ENCODE measurements at regions not wholly inside any gene's neighbourhood (a gene's known extent, or its start where the extent isn't known, plus 50 kb on each side); places are given as distances from the start of the nearest gene placed in this dataset.

- Histone ChIP-seq H3K4ac (ENCODE audit: low read depth in 1 of 2, low read length in 2 of 2) (no peak overlapping the region), H2AK5ac (ENCODE audit: low read length, severe bottlenecking) (no peak overlapping the region), H3K27me3 (ENCODE audit: control insufficient read depth in 1 of 2, insufficient read depth in 1 of 2, low read length in 2 of 2) (no peaks in the 10 kb centered on the region), H3K27ac (ENCODE audit: low read length, poor library complexity, severe bottlenecking) (no peak overlapping the region), H2BK12ac (ENCODE audit: low read length in 2 of 2) (no peak overlapping the region), H3K9me3 (ENCODE audit: control insufficient read depth, low read length) (no peaks in the 10 kb centered on the region), H3K79me1 (replicated peaks; ENCODE audit: low read length, poor library complexity, severe bottlenecking) (no peaks in the 10 kb centered on the region), H4K8ac (ENCODE audit: low read length) (no peak overlapping the region), H3K14ac (ENCODE audit: low read length in 2 of 2) (no peak overlapping the region), H3K36me3 (ENCODE audit: control insufficient read depth in 1 of 2, insufficient read depth in 2 of 2, low read depth in 1 of 2, low read length in 2 of 2) (no peaks in the 10 kb centered on the region), H3K23ac (ENCODE audit: low read length in 2 of 2) (no peak overlapping the region), H2BK15ac (ENCODE audit: low read depth, poor library complexity, severe bottlenecking) (no peak overlapping the region), H3K9ac (ENCODE audit: low read length) (no peak overlapping the region), H3K18ac (ENCODE audit: low read depth in 1 of 2, low read length in 2 of 2) (no peak overlapping the region), H3K4me2 (ENCODE audit: low read length, poor library complexity, severe bottlenecking) (no peak overlapping the region), H4K91ac (ENCODE audit: low read length) (no peak overlapping the region), H2BK120ac (ENCODE audit: low read depth, low read length) (no peak overlapping the region), H2BK5ac (ENCODE audit: low read depth, low read length, poor library complexity, severe bottlenecking) (no peak overlapping the region), H3K4me3 (ENCODE audit: insufficient read depth in 1 of 2, low read depth in 1 of 2, low read length in 2 of 2) (no peak overlapping the region), H2AFZ (ENCODE audit: low read depth, low read length) (no peak overlapping the region), H3K4me1 (ENCODE audit: control insufficient read depth, insufficient read depth, low read depth, low read length) (no peaks in the 10 kb centered on the region)
- DNase-seq, result peak; percentile 39
- WGBS, result 0% methylated on average over 2 of the region's 2 CpGs
Observed at GRCh38 chr18:40109252-40110049, 1845.6 kb upstream of the PIK3C3 start.

- no peaks in the 10 kb centered on the region for H3K9me3 ChIP-seq (ENCODE audit: control insufficient read depth, low read length)
- no peak overlapping the region for H2BK15ac ChIP-seq (ENCODE audit: low read depth, poor library complexity, severe bottlenecking)
- no peak overlapping the region for H3K18ac ChIP-seq (ENCODE audit: low read depth in 1 of 2, low read length in 2 of 2)
- H3K27ac ChIP-seq (ENCODE audit: low read length, poor library complexity, severe bottlenecking), result no peak overlapping the region
- no peaks in the 10 kb centered on the region for H3K36me3 ChIP-seq (ENCODE audit: control insufficient read depth in 1 of 2, insufficient read depth in 2 of 2, low read depth in 1 of 2, low read length in 2 of 2)
- peak; percentile 6 for DNase-seq
- H3K4me3 ChIP-seq (ENCODE audit: insufficient read depth in 1 of 2, low read depth in 1 of 2, low read length in 2 of 2), result no peak overlapping the region
- no peak overlapping the region for H2AFZ ChIP-seq (ENCODE audit: low read depth, low read length)
- 0% methylated on average over 2 of the region's 5 CpGs for WGBS
- H3K23ac ChIP-seq (ENCODE audit: low read length in 2 of 2), result no peak overlapping the region
- no peak overlapping the region for H2BK12ac ChIP-seq (ENCODE audit: low read length in 2 of 2)
- H3K4ac ChIP-seq (ENCODE audit: low read depth in 1 of 2, low read length in 2 of 2), result no peak overlapping the region
- H3K14ac ChIP-seq (ENCODE audit: low read length in 2 of 2), result no peak overlapping the region
- no peak overlapping the region for H2BK5ac ChIP-seq (ENCODE audit: low read depth, low read length, poor library complexity, severe bottlenecking)
- no peak overlapping the region for H2AK5ac ChIP-seq (ENCODE audit: low read length, severe bottlenecking)
- no peak overlapping the region for H2BK120ac ChIP-seq (ENCODE audit: low read depth, low read length)
- no peaks in the 10 kb centered on the region for H3K4me1 ChIP-seq (ENCODE audit: control insufficient read depth, insufficient read depth, low read depth, low read length)
- no peak overlapping the region for H4K91ac ChIP-seq (ENCODE audit: low read length)
- no peaks in the 10 kb centered on the region for H3K79me1 ChIP-seq (replicated peaks; ENCODE audit: low read length, poor library complexity, severe bottlenecking)
- no peak overlapping the region for H3K4me2 ChIP-seq (ENCODE audit: low read length, poor library complexity, severe bottlenecking)
- H3K9ac ChIP-seq (ENCODE audit: low read length), result no peak overlapping the region
- H4K8ac ChIP-seq (ENCODE audit: low read length), result no peak overlapping the region
- no peaks in the 10 kb centered on the region for H3K27me3 ChIP-seq (ENCODE audit: control insufficient read depth in 1 of 2, insufficient read depth in 1 of 2, low read length in 2 of 2)
Observed at GRCh38 chr18:40108596-40108995, 1846.4 kb upstream of the PIK3C3 start.

GRCh38 chr18:40102903-40103302, 1852.1 kb upstream of the PIK3C3 start:
- Histone ChIP-seq H3K18ac (ENCODE audit: low read depth in 1 of 2, low read length in 2 of 2) (no peak overlapping the region), H3K4ac (ENCODE audit: low read depth in 1 of 2, low read length in 2 of 2) (no peak overlapping the region), H3K23ac (ENCODE audit: low read length in 2 of 2) (no peak overlapping the region), H4K91ac (ENCODE audit: low read length) (no peak overlapping the region), H4K8ac (ENCODE audit: low read length) (no peak overlapping the region), H2BK12ac (ENCODE audit: low read length in 2 of 2) (no peak overlapping the region), H3K36me3 (ENCODE audit: control insufficient read depth in 1 of 2, insufficient read depth in 2 of 2, low read depth in 1 of 2, low read length in 2 of 2) (no peaks in the 10 kb centered on the region), H3K4me3 (ENCODE audit: insufficient read depth in 1 of 2, low read depth in 1 of 2, low read length in 2 of 2) (no peak overlapping the region), H3K79me1 (replicated peaks; ENCODE audit: low read length, poor library complexity, severe bottlenecking) (no peaks in the 10 kb centered on the region), H3K27me3 (ENCODE audit: control insufficient read depth in 1 of 2, insufficient read depth in 1 of 2, low read length in 2 of 2) (no peaks in the 10 kb centered on the region), H2AK5ac (ENCODE audit: low read length, severe bottlenecking) (no peak overlapping the region), H2BK5ac (ENCODE audit: low read depth, low read length, poor library complexity, severe bottlenecking) (no peak overlapping the region), H3K9ac (ENCODE audit: low read length) (no peak overlapping the region), H3K4me2 (ENCODE audit: low read length, poor library complexity, severe bottlenecking) (no peak overlapping the region), H3K4me1 (ENCODE audit: control insufficient read depth, insufficient read depth, low read depth, low read length) (no peaks in the 10 kb centered on the region), H3K9me3 (ENCODE audit: control insufficient read depth, low read length) (no peaks in the 10 kb centered on the region), H3K14ac (ENCODE audit: low read length in 2 of 2) (no peak overlapping the region), H2BK15ac (ENCODE audit: low read depth, poor library complexity, severe bottlenecking) (no peak overlapping the region), H2BK120ac (ENCODE audit: low read depth, low read length) (no peak overlapping the region), H3K27ac (ENCODE audit: low read length, poor library complexity, severe bottlenecking) (no peak overlapping the region), H2AFZ (ENCODE audit: low read depth, low read length) (no peak overlapping the region)
- no peak for DNase-seq

GRCh38 chr18:40099641-40100040, 1855.4 kb upstream of the PIK3C3 start:
- no peak overlapping the region for H2AK5ac ChIP-seq (ENCODE audit: low read length, severe bottlenecking)
- no peak for DNase-seq
- H3K4me2 ChIP-seq (ENCODE audit: low read length, poor library complexity, severe bottlenecking), result no peak overlapping the region
- no peaks in the 10 kb centered on the region for H3K79me1 ChIP-seq (replicated peaks; ENCODE audit: low read length, poor library complexity, severe bottlenecking)
- H4K91ac ChIP-seq (ENCODE audit: low read length), result no peak overlapping the region
- H3K27me3 ChIP-seq (ENCODE audit: control insufficient read depth in 1 of 2, insufficient read depth in 1 of 2, low read length in 2 of 2), result no peaks in the 10 kb centered on the region
- H3K9ac ChIP-seq (ENCODE audit: low read length), result no peak overlapping the region
- H4K8ac ChIP-seq (ENCODE audit: low read length), result no peak overlapping the region
- no peak overlapping the region for H3K18ac ChIP-seq (ENCODE audit: low read depth in 1 of 2, low read length in 2 of 2)
- no peak overlapping the region for H2BK12ac ChIP-seq (ENCODE audit: low read length in 2 of 2)
- WGBS, result 100% methylated on average over 1 of the region's 2 CpGs
- no peak overlapping the region for H3K4me3 ChIP-seq (ENCODE audit: insufficient read depth in 1 of 2, low read depth in 1 of 2, low read length in 2 of 2)
- no peaks in the 10 kb centered on the region for H3K36me3 ChIP-seq (ENCODE audit: control insufficient read depth in 1 of 2, insufficient read depth in 2 of 2, low read depth in 1 of 2, low read length in 2 of 2)
- no peak overlapping the region for H3K23ac ChIP-seq (ENCODE audit: low read length in 2 of 2)
- H3K4ac ChIP-seq (ENCODE audit: low read depth in 1 of 2, low read length in 2 of 2), result no peak overlapping the region
- H2BK120ac ChIP-seq (ENCODE audit: low read depth, low read length), result no peak overlapping the region
- H2AFZ ChIP-seq (ENCODE audit: low read depth, low read length), result no peak overlapping the region
- no peak overlapping the region for H2BK15ac ChIP-seq (ENCODE audit: low read depth, poor library complexity, severe bottlenecking)
- no peak overlapping the region for H2BK5ac ChIP-seq (ENCODE audit: low read depth, low read length, poor library complexity, severe bottlenecking)
- no peak overlapping the region for H3K27ac ChIP-seq (ENCODE audit: low read length, poor library complexity, severe bottlenecking)
- no peaks in the 10 kb centered on the region for H3K9me3 ChIP-seq (ENCODE audit: control insufficient read depth, low read length)
- H3K4me1 ChIP-seq (ENCODE audit: control insufficient read depth, insufficient read depth, low read depth, low read length), result no peaks in the 10 kb centered on the region
- no peak overlapping the region for H3K14ac ChIP-seq (ENCODE audit: low read length in 2 of 2)
